Endothelial cell of hepatic sinusoid (primary cell): ENCODE measurements at regions not wholly inside any gene's neighbourhood (a gene's known extent, or its start where the extent isn't known, plus 50 kb on each side); places are given as distances from the start of the nearest gene placed in this dataset.

Experiments
- in situ Hi-C: cut with HindIII; loops from 2 replicates; pipeline ENCODE4 v1.10.0; 2017; ENCODE audit warnings: low sequenced_read_pairs

DNA sequence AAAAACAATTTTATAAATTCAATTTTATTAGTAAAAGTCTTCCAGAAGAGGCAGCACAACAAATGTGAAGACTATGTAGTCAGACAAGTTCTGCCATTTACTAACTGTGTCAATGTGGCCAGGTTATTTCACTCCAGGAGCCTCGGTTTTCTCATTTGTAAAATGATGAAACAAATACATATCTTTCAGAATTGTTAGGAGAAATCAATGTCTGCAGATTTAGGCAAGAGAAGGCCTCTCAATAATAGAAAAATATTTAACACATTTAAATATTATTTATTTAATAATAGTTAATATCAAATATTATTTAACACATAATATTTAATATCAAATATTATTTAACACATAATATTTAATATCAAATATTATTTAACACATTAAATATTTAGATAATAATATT is 75.6 kb upstream of the PTGFR start:
- in situ Hi-C loops = loop anchor here (5.0 kb wide), 1 partner anchor 83 kb away; no protein-coding TSS in a partner anchor

- in situ Hi-C loops = loop anchor here (5.0 kb wide), 1 partner anchor 87 kb away; no protein-coding TSS in a partner anchor
Observed at GRCh38 chr1:78419309-78419708, 71.5 kb upstream of the PTGFR start.

- in situ Hi-C loops = no loop called here
Observed at GRCh38 chr1:78420181-78420580, 70.6 kb upstream of the PTGFR start.

- in situ Hi-C loops = no loop called here
Observed at GRCh38 chr1:78420688-78421087, 70.1 kb upstream of the PTGFR start.

GRCh38 chr1:78424720-78425119 is 66.1 kb upstream of the PTGFR start:
- in situ Hi-C loops = no loop called here

DNA sequence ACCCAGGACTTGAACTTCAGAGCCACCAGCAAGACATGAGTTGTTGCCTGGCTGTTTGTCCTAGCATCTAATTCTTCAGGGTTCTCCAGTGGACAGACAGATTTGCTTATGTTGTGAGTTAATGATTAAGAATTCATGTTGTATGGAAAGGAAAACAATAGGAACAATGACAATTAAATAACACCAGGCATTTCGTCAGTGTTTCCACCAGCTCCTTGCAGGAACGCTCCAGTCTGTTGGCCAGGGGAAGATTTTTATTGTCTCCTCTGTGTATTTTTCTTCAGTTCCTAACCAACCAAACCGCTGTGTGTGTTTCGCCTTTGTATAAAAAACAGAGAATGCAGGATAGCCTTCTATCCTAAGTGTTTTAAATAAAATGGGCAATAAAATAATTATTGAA is 64.4 kb upstream of the PTGFR start:
- in situ Hi-C loops = no loop called here

- in situ Hi-C loops = no loop called here
Observed at GRCh38 chr1:78427506-78427905, 63.3 kb upstream of the PTGFR start.

GRCh38 chr1:78432016-78432415 is 58.8 kb upstream of the PTGFR start:
- in situ Hi-C loops = no loop called here

DNA sequence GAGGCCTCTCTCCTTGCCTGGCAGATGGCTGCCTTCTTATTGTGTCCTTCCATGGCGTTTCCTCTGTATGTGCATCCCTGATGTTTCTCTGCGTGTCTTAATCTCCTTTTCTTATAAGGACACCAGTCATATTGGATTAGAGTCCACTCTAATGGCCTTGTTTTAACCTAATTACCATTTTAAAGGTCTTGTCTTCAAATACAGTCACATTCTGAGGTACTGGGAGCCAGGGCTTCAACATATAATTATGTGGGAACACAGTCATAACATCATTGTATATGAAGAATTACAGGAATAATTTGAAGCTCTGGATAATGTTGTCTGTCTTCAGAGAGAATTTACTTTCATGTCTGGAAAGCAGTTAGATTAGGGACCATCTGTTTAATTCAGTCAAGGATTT is 56.4 kb upstream of the PTGFR start:
- in situ Hi-C loops = no loop called here

DNA sequence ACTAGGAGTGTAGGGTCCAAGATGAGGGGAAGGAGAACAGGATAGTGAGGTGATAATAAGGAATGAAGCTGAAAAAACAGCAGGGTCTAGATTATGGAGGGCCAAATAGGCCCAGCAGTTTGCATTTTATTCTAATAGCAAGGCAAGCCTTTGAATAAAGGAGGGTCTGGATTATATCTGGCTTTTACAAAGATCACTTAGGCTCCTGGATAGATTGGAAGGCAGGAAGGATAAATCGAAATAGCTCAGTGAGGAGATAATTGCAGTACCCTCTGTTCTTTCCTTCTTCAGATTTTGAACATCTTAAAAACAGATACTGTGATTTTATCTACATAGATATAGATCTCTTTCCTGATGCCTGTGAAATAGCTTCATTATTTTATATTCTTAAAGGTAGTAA is 53.8 kb upstream of the PTGFR start:
- in situ Hi-C loops = no loop called here

- in situ Hi-C loops = no loop called here
Observed at GRCh38 chr1:78437396-78437795, 53.4 kb upstream of the PTGFR start.

GRCh38 chr1:78437941-78438340 is 52.8 kb upstream of the PTGFR start:
- in situ Hi-C loops = no loop called here

- in situ Hi-C loops = loop anchor here (5.0 kb wide), 2 partner anchors 48 to 298 kb away; no protein-coding TSS in a partner anchor
Observed at GRCh38 chr1:78440381-78440793, 50.4 kb upstream of the PTGFR start.
